ENCODE measurements at regions not wholly inside any gene's neighbourhood (a gene's known extent, or its start where the extent isn't known, plus 50 kb on each side); places are given as distances from the start of the nearest gene placed in this dataset.

DNA sequence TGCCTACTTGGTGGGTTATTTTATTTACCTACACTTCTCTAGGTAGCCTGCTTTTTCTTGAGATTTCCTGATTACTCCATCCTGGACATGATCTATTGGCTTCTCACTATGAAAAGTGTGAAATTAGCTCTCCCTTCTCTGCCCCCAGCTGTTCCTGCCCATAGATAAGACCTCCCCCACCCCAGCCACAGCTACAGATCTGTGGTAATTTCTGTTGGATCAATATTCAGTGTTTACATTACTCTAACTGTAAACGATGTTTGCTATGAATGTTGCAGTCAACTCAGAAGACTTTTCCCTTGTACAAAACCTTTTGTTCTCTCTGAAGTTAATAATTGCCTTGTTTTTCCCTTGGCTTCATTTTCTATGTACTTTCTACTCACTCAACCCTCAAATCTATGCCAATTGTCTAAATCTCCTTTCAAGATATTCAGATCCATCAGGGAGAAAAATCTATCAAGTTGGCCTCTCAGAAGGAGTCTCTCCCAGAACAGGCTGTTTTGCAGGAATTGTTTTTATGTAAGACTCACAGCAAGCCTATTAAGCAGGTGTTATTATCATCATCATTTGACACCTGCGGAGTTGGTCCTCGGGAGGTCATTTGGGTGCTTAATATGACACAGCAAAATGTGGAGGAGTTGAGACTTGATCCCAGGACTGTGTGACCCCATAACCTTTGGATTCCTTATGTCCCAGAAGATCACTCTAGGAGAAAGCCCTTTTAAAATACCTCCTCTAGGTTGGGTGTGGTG, 227.4 kb downstream of the SUDS3 start (continued):
- TF ChIP-seq, protein P1, sequence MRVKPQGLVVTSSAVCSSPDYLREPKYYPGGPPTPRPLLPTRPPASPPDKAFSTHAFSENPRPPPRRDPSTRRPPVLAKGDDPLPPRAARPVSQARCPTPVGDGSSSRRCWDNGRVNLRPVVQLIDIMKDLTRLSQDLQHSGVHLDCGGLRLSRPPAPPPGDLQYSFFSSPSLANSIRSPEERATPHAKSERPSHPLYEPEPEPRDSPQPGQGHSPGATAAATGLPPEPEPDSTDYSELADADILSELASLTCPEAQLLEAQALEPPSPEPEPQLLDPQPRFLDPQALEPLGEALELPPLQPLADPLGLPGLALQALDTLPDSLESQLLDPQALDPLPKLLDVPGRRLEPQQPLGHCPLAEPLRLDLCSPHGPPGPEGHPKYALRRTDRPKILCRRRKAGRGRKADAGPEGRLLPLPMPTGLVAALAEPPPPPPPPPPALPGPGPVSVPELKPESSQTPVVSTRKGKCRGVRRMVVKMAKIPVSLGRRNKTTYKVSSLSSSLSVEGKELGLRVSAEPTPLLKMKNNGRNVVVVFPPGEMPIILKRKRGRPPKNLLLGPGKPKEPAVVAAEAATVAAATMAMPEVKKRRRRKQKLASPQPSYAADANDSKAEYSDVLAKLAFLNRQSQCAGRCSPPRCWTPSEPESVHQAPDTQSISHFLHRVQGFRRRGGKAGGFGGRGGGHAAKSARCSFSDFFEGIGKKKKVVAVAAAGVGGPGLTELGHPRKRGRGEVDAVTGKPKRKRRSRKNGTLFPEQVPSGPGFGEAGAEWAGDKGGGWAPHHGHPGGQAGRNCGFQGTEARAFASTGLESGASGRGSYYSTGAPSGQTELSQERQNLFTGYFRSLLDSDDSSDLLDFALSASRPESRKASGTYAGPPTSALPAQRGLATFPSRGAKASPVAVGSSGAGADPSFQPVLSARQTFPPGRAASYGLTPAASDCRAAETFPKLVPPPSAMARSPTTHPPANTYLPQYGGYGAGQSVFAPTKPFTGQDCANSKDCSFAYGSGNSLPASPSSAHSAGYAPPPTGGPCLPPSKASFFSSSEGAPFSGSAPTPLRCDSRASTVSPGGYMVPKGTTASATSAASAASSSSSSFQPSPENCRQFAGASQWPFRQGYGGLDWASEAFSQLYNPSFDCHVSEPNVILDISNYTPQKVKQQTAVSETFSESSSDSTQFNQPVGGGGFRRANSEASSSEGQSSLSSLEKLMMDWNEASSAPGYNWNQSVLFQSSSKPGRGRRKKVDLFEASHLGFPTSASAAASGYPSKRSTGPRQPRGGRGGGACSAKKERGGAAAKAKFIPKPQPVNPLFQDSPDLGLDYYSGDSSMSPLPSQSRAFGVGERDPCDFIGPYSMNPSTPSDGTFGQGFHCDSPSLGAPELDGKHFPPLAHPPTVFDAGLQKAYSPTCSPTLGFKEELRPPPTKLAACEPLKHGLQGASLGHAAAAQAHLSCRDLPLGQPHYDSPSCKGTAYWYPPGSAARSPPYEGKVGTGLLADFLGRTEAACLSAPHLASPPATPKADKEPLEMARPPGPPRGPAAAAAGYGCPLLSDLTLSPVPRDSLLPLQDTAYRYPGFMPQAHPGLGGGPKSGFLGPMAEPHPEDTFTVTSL (CRISPR knock-in tag; IDR thresholded peaks at IDR 0.05; ENCODE audit: borderline replicate concordance), result peak; percentile 71; the same call in 1 of the 2 replicates
- TF ChIP-seq SNAI1 (CRISPR knock-in tag; IDR thresholded peaks at IDR 0.05; ENCODE audit: borderline replicate concordance) (no peak), NCOA2 (CRISPR knock-in tag; IDR thresholded peaks at IDR 0.05) (peak; percentile 77), GATA4 (IDR thresholded peaks at IDR 0.05; ENCODE audit: borderline replicate concordance, low read depth) (0 out of 2 replicates have a peak, but pooled peaks have one; percentile 32), HMG20A (CRISPR knock-in tag; IDR thresholded peaks at IDR 0.05; ENCODE audit: borderline replicate concordance) (peak; percentile 56; the same call in 1 of the 2 replicates), GATAD1 (CRISPR knock-in tag; IDR thresholded peaks at IDR 0.05) (peak; percentile 29; the same call in 1 of the 2 replicates), HNF4A (CRISPR knock-in tag; IDR thresholded peaks at IDR 0.05) (peak; percentile 35; the same call in 1 of the 2 replicates), ZNF772 (CRISPR knock-in tag; IDR thresholded peaks at IDR 0.05) (peak; percentile 36; the same call in 1 of the 2 replicates), TBX2 (CRISPR knock-in tag; IDR thresholded peaks at IDR 0.05; ENCODE audit: borderline replicate concordance) (peak; percentile 64), CEBPB (IDR thresholded peaks at IDR 0.05; ENCODE audit: borderline replicate concordance, low read depth, low read length) (0 out of 2 replicates have a peak, but pooled peaks have one; percentile 12), FOXO1 (CRISPR knock-in tag; IDR thresholded peaks at IDR 0.05) (peak; percentile 61; the same call in 1 of the 2 replicates), ONECUT2 (CRISPR knock-in tag; IDR thresholded peaks at IDR 0.05) (peak; percentile 94)
- TF ChIP-seq, protein P2, sequence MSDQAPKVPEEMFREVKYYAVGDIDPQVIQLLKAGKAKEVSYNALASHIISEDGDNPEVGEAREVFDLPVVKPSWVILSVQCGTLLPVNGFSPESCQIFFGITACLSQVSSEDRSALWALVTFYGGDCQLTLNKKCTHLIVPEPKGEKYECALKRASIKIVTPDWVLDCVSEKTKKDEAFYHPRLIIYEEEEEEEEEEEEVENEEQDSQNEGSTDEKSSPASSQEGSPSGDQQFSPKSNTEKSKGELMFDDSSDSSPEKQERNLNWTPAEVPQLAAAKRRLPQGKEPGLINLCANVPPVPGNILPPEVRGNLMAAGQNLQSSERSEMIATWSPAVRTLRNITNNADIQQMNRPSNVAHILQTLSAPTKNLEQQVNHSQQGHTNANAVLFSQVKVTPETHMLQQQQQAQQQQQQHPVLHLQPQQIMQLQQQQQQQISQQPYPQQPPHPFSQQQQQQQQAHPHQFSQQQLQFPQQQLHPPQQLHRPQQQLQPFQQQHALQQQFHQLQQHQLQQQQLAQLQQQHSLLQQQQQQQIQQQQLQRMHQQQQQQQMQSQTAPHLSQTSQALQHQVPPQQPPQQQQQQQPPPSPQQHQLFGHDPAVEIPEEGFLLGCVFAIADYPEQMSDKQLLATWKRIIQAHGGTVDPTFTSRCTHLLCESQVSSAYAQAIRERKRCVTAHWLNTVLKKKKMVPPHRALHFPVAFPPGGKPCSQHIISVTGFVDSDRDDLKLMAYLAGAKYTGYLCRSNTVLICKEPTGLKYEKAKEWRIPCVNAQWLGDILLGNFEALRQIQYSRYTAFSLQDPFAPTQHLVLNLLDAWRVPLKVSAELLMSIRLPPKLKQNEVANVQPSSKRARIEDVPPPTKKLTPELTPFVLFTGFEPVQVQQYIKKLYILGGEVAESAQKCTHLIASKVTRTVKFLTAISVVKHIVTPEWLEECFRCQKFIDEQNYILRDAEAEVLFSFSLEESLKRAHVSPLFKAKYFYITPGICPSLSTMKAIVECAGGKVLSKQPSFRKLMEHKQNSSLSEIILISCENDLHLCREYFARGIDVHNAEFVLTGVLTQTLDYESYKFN (CRISPR knock-in tag; conservative IDR thresholded peaks at IDR 0.05), result peak; percentile 87
- TF ChIP-seq, protein P3, sequence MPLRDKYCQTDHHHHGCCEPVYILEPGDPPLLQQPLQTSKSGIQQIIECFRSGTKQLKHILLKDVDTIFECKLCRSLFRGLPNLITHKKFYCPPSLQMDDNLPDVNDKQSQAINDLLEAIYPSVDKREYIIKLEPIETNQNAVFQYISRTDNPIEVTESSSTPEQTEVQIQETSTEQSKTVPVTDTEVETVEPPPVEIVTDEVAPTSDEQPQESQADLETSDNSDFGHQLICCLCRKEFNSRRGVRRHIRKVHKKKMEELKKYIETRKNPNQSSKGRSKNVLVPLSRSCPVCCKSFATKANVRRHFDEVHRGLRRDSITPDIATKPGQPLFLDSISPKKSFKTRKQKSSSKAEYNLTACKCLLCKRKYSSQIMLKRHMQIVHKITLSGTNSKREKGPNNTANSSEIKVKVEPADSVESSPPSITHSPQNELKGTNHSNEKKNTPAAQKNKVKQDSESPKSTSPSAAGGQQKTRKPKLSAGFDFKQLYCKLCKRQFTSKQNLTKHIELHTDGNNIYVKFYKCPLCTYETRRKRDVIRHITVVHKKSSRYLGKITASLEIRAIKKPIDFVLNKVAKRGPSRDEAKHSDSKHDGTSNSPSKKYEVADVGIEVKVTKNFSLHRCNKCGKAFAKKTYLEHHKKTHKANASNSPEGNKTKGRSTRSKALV (CRISPR knock-in tag; IDR thresholded peaks at IDR 0.05), result no peak
- TF ChIP-seq, protein P4, sequence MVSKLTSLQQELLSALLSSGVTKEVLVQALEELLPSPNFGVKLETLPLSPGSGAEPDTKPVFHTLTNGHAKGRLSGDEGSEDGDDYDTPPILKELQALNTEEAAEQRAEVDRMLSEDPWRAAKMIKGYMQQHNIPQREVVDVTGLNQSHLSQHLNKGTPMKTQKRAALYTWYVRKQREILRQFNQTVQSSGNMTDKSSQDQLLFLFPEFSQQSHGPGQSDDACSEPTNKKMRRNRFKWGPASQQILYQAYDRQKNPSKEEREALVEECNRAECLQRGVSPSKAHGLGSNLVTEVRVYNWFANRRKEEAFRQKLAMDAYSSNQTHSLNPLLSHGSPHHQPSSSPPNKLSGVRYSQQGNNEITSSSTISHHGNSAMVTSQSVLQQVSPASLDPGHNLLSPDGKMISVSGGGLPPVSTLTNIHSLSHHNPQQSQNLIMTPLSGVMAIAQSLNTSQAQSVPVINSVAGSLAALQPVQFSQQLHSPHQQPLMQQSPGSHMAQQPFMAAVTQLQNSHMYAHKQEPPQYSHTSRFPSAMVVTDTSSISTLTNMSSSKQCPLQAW (CRISPR knock-in tag; IDR thresholded peaks at IDR 0.05), result peak; percentile 74
